ENCODE measurements at regions not wholly inside any gene's neighbourhood (a gene's known extent, or its start where the extent isn't known, plus 50 kb on each side); places are given as distances from the start of the nearest gene placed in this dataset.

GRCh38 chr2:204104811-204105210 lies 168.2 kb downstream of the ICOS start:
- no peak for TF ChIP-seq POLR2AphosphoS5 (IDR thresholded peaks at IDR 0.05; ENCODE audit: borderline replicate concordance, low read depth, low read length)
- no peak for TF ChIP-seq EZH2 (IDR thresholded peaks at IDR 0.05)
